ENCODE measurements at regions not wholly inside any gene's neighbourhood (a gene's known extent, or its start where the extent isn't known, plus 50 kb on each side); places are given as distances from the start of the nearest gene placed in this dataset.
"Not testable (repeated sequence)": the region's sequence is repeated elsewhere in the genome, so short reads cannot be mapped to it uniquely, and the experiment has no call there.

GRCh38 chr9:79103257-79103656 lies 468.5 kb upstream of the TLE4 start:
- H3K27ac ChIP-seq; H3K4me3 ChIP-seq; H3K4me1 ChIP-seq (replicated peaks in 1 of 2); ATAC-seq (replicated peaks in 6 of 8); in situ Hi-C loops (cut with MboI; ENCODE audit: low pct_unique_long_range_greater_than_20kb in 2 of 9, low sequenced_read_pairs in 9 of 9, unreplicated experiment in 9 of 9): not testable (repeated sequence)
- no CpG with 5 or more reads among the region's 17 CpGs for WGBS, 10 experiments

- Histone ChIP-seq H3K4me3 (no peak overlapping the region), H3K4me1 (replicated peaks in 1 of 2) (no peaks in the 10 kb centered on the region), H3K27ac (no peak overlapping the region)
- 0 to 100% (median 95%) methylated on average over 1 of the region's 1 CpG for WGBS, 10 experiments
- no peak for ATAC-seq (replicated peaks in 6 of 8)
- in situ Hi-C loops (cut with MboI; ENCODE audit: low pct_unique_long_range_greater_than_20kb in 2 of 9, low sequenced_read_pairs in 9 of 9, unreplicated experiment in 9 of 9): no loop called here
These were observed 467.5 kb upstream of the TLE4 start for GRCh38 chr9:79104216-79104615.

- Histone ChIP-seq H3K4me1 (replicated peaks in 1 of 2) (no peaks in the 10 kb centered on the region), H3K27ac (no peak overlapping the region), H3K4me3 (no peak overlapping the region)
- no peak for ATAC-seq (replicated peaks in 6 of 8)
- in situ Hi-C loops (cut with MboI; ENCODE audit: low pct_unique_long_range_greater_than_20kb in 2 of 9, low sequenced_read_pairs in 9 of 9, unreplicated experiment in 9 of 9): no loop called here
- WGBS, 10 experiments: 6 to 100% (median 87%) methylated on average over 1 to 2 of the region's 2 CpGs; no CpG with 5 or more reads in 1 of the 10 experiments
These were observed 466.8 kb upstream of the TLE4 start for GRCh38 chr9:79104951-79105350.

GRCh38 chr9:79107911-79108676 lies 463.7 kb upstream of the TLE4 start:
- ATAC-seq (replicated peaks in 6 of 8): no peak
- in situ Hi-C loops (cut with MboI; ENCODE audit: low pct_unique_long_range_greater_than_20kb in 2 of 9, low sequenced_read_pairs in 9 of 9, unreplicated experiment in 9 of 9): no loop called here
- Histone ChIP-seq H3K27ac (no peak overlapping the region), H3K4me1 (replicated peaks in 1 of 2) (peaks cover 0 to 5% of the 10 kb centered on the region in 2 donors), H3K4me3 (no peak overlapping the region)
- 6 to 92% (median 80%) methylated on average over 1 to 3 of the region's 3 CpGs; no CpG with 5 or more reads in 1 of the 10 experiments for WGBS, 10 experiments

- H3K4me3 ChIP-seq: no peak overlapping the region
- peak in 2 of 8 experiments; percentile 18 to 28 for ATAC-seq (replicated peaks in 6 of 8)
- WGBS, 10 experiments: 29 to 90% (median 81%) methylated on average over 1 to 4 of the region's 4 CpGs
- in situ Hi-C loops (cut with MboI; ENCODE audit: low pct_unique_long_range_greater_than_20kb in 2 of 9, low sequenced_read_pairs in 9 of 9, unreplicated experiment in 9 of 9): no loop called here
- no peak overlapping the region for H3K27ac ChIP-seq
- H3K4me1 ChIP-seq (replicated peaks in 1 of 2): peaks cover 0 to 8% of the 10 kb centered on the region in 2 donors
These were observed 460.1 kb upstream of the TLE4 start for GRCh38 chr9:79111653-79112052.

GRCh38 chr9:79115176-79115575 lies 456.6 kb upstream of the TLE4 start:
- no peak for ATAC-seq (replicated peaks in 6 of 8)
- H3K27ac ChIP-seq: no peak overlapping the region
- 40 to 92% (median 67%) methylated on average over 2 to 3 of the region's 4 CpGs; no CpG with 5 or more reads in 2 of the 10 experiments for WGBS, 10 experiments
- no peak overlapping the region for H3K4me3 ChIP-seq
- peaks cover 0 to 8% of the 10 kb centered on the region in 2 donors for H3K4me1 ChIP-seq (replicated peaks in 1 of 2)
- in situ Hi-C loops (cut with MboI; ENCODE audit: low pct_unique_long_range_greater_than_20kb in 2 of 9, low sequenced_read_pairs in 9 of 9, unreplicated experiment in 9 of 9): no loop called here

GRCh38 chr9:79116041-79116440 lies 455.7 kb upstream of the TLE4 start:
- peaks cover 0 to 8% of the 10 kb centered on the region in 2 donors for H3K4me1 ChIP-seq (replicated peaks in 1 of 2)
- WGBS, 10 experiments: 50 to 90% (median 76%) methylated on average over 1 to 3 of the region's 3 CpGs; no CpG with 5 or more reads in 1 of the 10 experiments
- in situ Hi-C loops (cut with MboI; ENCODE audit: low pct_unique_long_range_greater_than_20kb in 2 of 9, low sequenced_read_pairs in 9 of 9, unreplicated experiment in 9 of 9): no loop called here
- no peak for ATAC-seq (replicated peaks in 6 of 8)
- H3K27ac ChIP-seq: no peak overlapping the region
- H3K4me3 ChIP-seq: no peak overlapping the region

GRCh38 chr9:79116709-79117108 lies 455.1 kb upstream of the TLE4 start:
- H3K4me3 ChIP-seq: no peak overlapping the region
- 69 to 100% (median 97%) methylated on average over 1 to 6 of the region's 6 CpGs for WGBS, 10 experiments
- in situ Hi-C loops (cut with MboI; ENCODE audit: low pct_unique_long_range_greater_than_20kb in 2 of 9, low sequenced_read_pairs in 9 of 9, unreplicated experiment in 9 of 9): no loop called here
- H3K27ac ChIP-seq: no peak overlapping the region
- no peak for ATAC-seq (replicated peaks in 6 of 8)
- H3K4me1 ChIP-seq (replicated peaks in 1 of 2): peaks cover 0 to 6% of the 10 kb centered on the region in 2 donors

GRCh38 chr9:79120533-79120932 lies 451.2 kb upstream of the TLE4 start:
- 50 to 100% (median 80%) methylated on average over 1 to 2 of the region's 2 CpGs; no CpG with 5 or more reads in 4 of the 10 experiments for WGBS, 10 experiments
- in situ Hi-C loops (cut with MboI; ENCODE audit: low pct_unique_long_range_greater_than_20kb in 2 of 9, low sequenced_read_pairs in 9 of 9, unreplicated experiment in 9 of 9): no loop called here
- ATAC-seq (replicated peaks in 6 of 8): no peak
- H3K4me1 ChIP-seq (replicated peaks in 1 of 2): peaks cover 0 to 3% of the 10 kb centered on the region in 2 donors
- no peak overlapping the region for H3K27ac ChIP-seq
- no peak overlapping the region for H3K4me3 ChIP-seq

- Histone ChIP-seq H3K4me3 (no peak overlapping the region), H3K4me1 (replicated peaks in 1 of 2) (peaks cover 0 to 3% of the 10 kb centered on the region in 2 donors), H3K27ac (no peak overlapping the region)
- 0 to 100% (median 85%) methylated on average over 1 to 2 of the region's 2 CpGs; no CpG with 5 or more reads in 4 of the 10 experiments for whole genome bisulfite sequencing, 10 experiments
- no peak for ATAC-seq (replicated peaks in 6 of 8)
- in situ Hi-C loops (cut with MboI; ENCODE audit: low pct_unique_long_range_greater_than_20kb in 2 of 9, low sequenced_read_pairs in 9 of 9, unreplicated experiment in 9 of 9): no loop called here
These were observed 450.8 kb upstream of the TLE4 start for GRCh38 chr9:79120941-79121340.

- Histone ChIP-seq H3K4me3 (no peak overlapping the region), H3K4me1 (replicated peaks in 1 of 2) (no peaks in the 10 kb centered on the region), H3K27ac (no peak overlapping the region)
- no peak for ATAC-seq (replicated peaks in 6 of 8)
- in situ Hi-C loops (cut with MboI; ENCODE audit: low pct_unique_long_range_greater_than_20kb in 2 of 9, low sequenced_read_pairs in 9 of 9, unreplicated experiment in 9 of 9): no loop called here
- whole genome bisulfite sequencing, 10 experiments: 56 to 100% (median 79%) methylated on average over 2 to 4 of the region's 4 CpGs
These were observed 448.4 kb upstream of the TLE4 start for GRCh38 chr9:79123415-79123814.

GRCh38 chr9:79127661-79128060 lies 444.1 kb upstream of the TLE4 start:
- H3K27ac ChIP-seq: no peak overlapping the region
- in situ Hi-C loops (cut with MboI; ENCODE audit: low pct_unique_long_range_greater_than_20kb in 2 of 9, low sequenced_read_pairs in 9 of 9, unreplicated experiment in 9 of 9): loop anchor here in 2 of 9 experiments (25.0 kb wide), 1 partner anchor 435 kb away; the partner anchor contains the start of gene TLE4 (in 2 of the 2)
- H3K4me1 ChIP-seq (replicated peaks in 1 of 2): peaks cover 12 to 14% of the 10 kb centered on the region in 2 donors
- WGBS, 10 experiments: 0 to 92% (median 75%) methylated on average over 1 to 3 of the region's 4 CpGs; no CpG with 5 or more reads in 1 of the 10 experiments
- ATAC-seq (replicated peaks in 6 of 8): no peak
- no peak overlapping the region for H3K4me3 ChIP-seq

- WGBS, 10 experiments: 26 to 54% (median 45%) methylated on average over 4 to 8 of the region's 8 CpGs; no CpG with 5 or more reads in 2 of the 10 experiments
- in situ Hi-C loops (cut with MboI; ENCODE audit: low pct_unique_long_range_greater_than_20kb in 2 of 9, low sequenced_read_pairs in 9 of 9, unreplicated experiment in 9 of 9): loop anchor here in 2 of 9 experiments (25.0 kb wide), 1 partner anchor 432 kb away; the partner anchor contains the start of gene TLE4 (in 2 of the 2)
- Histone ChIP-seq H3K4me3 (no peak overlapping the region), H3K4me1 (replicated peaks in 1 of 2) (peaks cover 12 to 14% of the 10 kb centered on the region in 2 donors), H3K27ac (no peak overlapping the region)
- ATAC-seq (replicated peaks in 6 of 8): peak; percentile 53 to 90 (median 60)
These were observed 441.8 kb upstream of the TLE4 start for GRCh38 chr9:79129865-79130480.
